ENCODE measurements at regions not wholly inside any gene's neighbourhood (a gene's known extent, or its start where the extent isn't known, plus 50 kb on each side); places are given as distances from the start of the nearest gene placed in this dataset.

DNA sequence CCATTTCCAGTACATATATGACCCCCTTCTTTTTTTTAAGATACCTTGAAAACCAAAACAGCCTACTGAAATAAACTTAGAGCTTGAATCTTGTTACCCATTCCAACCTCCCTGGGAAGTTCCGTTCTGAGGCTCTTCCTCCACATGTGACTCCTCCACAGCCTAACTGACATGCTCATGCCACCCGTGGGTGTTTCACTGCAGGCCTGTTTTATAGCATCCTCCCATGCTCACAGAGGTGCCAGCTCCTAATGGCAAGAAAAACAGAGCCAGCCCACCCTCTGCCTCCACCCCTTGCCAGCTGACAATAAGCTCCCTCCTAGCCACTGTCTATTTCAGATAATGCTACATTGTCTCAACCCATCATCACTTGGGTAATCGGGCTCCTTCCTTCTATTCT, 97.6 kb upstream of the E2F8 start:
- no peak for DNase-seq (ENCODE audit: low read depth)

DNA sequence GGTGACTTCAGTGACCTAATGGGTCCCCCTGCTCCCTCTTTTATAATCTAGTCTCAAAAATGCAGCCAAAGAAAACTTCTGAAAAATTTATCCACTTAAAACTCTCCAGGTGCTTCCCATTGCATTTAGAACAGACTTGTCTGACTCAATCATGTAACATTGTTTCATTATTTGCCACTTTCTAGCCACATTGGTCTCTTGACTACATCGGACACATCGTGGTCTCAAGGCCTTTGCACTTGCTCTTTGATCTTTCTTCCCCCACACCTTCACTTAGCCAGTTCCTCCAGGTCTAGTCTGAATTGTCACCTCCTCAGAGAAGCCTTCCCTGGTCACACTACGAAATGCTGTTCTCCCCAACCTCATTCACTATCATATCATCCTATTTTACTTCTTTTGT, 97.0 kb upstream of the E2F8 start:
- no peak for DNase-seq (ENCODE audit: low read depth)

DNA sequence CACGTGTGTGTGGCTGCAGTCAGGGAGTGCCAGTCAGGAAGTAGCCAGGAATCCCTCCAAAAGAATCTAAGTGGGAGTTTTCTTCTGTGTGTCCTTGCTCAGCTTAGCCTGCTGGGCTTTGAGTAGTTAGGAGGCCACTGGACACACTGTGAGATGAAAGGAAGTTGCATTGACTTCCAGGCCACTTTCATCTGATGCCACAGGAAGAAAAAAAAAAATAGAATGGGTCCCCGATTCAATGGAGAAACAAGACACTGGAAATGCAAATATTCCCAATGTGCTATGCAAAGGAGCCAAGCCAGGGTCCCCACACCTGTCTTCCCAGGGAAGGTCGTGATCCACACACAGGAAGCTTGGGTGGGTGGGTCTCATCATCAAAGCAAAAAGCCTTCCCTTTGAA, 95.6 kb upstream of the E2F8 start:
- no peak for DNase-seq (ENCODE audit: low read depth)

DNA sequence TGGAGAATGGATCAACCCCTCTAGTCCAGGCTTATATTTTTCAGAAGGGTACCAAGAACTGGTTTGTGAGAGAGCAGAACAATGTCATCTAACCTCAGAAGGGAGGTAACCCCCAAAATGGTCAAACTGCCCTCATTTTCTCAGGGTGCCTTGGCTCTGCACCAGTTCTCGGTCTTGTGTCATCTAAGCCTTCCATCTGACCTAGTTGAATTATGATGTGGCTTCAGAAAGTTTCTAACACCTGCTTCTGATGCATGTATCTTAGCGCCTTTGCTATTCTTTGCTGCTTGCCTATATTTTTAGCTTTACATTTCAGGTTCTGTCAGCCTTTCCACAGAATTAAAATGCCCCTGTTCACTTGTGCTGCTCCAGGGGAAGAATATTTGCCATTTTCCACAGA, 91.7 kb upstream of the E2F8 start:
- no peak for DNase-seq (ENCODE audit: low read depth)

DNA sequence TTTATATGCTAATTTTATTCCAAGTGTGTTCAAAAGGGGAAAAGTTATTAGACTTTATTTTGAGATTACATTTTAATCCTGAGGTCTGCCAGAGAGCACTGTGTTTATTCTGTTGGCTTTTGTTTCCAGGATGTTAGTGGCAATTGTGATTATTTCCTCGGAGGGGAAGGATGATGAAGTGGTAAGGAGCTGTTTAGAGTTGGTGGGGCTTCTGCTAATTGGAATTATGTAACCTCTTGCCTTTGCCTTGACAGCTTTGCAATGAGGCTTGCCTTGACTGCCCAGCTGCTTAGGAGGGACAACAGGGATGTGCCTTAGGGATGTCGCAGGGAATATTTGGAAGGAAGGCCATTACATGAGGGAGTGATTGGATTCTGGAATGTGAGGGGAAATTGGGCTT, 89.7 kb upstream of the E2F8 start:
- DNase-seq (ENCODE audit: low read depth), result no peak

DNA sequence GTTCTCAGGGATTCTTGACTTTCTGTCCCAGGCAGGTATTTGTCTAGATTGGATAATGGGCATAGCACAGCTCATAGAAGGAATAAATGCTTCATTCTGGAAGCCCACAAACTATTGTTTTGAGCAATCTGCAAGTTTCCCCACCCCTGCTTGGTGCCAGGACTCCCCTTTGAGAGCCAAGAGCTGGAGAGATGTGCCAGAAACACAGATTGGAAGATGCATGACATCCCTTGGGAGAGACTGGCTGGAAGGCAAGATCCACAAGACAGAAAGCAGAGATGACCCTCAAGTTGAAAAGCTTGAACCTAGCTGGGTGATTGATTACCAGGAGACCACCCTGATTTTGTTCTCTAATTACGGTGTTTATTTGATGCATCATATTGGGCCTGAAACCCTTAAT, 89.2 kb upstream of the E2F8 start:
- DNase-seq (ENCODE audit: low read depth), result no peak

DNA sequence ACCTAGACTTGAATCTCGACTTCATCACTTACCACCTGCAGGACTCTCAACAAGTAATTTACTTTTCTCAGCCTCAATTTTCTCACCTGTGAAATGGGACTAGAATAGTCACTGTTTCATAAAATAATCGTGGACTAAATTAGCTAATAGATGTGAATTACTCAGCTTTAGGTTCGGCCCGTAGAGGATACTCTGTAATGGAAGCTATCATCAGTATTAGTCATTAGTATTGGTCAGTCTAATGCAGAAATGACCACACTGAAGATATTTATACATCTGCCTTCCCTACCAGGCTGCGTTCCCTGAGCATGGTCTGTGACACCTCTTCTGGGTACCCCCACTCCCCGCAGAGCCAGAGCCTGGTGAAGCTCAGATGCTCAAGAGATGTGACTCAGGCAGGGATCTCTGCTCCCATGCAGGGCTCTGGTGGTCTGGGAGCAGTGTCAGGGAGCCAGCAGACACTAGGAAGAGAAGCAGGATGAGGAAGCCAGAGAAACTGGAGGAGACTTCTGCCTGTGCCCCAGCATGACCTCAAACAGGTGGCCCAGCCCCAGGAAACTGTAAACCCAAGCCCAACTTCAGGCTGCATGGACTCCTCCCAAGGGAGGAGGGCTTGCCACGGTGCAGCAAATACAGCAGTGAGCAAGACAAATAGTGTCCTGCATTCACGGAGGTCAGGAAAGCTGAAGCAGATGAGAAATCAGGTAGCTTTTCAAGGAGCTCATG, 88.0 kb upstream of the E2F8 start:
- DNase-seq (ENCODE audit: low read depth), result peak; percentile 38

DNA sequence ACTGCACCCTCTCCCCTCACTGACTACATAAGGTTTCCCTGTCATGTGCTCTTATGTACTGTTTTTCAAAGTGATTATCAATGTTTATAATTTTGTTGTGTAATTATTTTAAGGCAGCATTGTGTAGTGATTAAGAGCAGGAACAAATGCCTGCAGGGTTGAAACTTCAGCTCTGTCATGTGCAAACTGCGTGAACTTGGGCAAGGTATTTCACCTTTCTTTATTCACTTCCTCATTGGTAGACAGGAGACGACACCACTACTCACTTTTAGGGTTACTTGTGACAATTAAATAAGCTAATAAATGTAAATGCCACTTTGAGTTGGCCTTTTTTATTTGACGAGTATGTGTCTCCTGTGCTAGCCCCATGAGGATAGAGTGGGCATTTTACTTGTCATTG, 86.5 kb upstream of the E2F8 start:
- DNase-seq (ENCODE audit: low read depth), result no peak

DNA sequence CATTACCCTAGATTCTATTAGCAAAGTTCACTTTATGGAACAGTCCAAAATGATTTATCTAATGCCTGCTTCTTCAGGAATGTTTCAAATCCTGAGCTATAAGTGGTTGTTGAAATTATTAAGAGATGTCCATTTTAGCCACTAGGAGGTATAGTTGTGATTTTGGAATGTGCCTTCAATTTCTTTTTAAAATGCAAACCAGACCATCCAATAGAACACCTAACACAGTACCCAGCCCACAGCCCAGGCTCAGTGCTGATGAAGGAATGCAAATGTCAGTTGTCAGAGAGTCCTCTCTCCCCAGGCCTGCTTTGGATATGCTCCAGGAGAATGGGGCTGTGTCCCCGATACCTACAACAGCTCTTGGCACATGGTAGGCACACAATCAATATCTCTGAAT, 85.8 kb upstream of the E2F8 start:
- DNase-seq (ENCODE audit: low read depth), result peak; percentile 37

DNA sequence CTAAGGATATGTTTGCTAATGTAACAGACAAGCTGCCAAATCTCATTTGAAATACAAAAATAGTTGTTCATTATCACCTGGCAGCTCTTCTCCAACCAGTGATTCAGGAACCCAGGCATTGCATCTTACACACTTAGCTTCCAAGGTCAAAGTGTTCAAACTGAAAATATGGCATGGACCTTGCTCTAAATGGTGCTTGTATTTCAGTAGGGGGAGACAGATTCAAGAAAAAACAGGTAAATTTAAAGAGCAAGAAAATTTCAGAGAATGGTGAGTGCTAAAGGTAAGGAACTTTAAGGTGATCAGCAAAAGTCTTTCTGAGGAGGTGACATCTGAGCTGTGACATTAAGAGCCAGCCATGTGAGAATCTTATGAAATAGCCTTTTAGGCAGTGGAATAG, 82.8 kb upstream of the E2F8 start:
- no peak for DNase-seq (ENCODE audit: low read depth)

DNA sequence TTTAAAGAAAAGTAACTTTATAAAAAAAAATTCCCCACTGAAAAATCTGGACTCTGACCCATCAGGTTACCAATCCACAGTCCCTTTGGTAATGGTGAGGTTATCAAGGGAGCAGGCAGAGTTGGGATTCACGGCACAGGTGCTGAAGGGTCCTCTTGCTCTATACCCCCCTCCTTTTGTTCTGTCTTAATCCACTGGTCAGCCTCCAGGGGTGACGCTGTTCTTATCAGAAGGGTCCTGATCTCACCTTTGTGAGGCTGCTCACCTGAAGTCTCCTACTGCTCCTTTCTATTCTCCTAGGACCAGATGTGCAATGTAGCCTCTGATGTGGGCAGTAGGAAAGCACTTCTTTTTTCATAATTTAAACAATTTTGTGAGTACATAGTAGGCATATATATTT, 80.6 kb upstream of the E2F8 start:
- DNase-seq (ENCODE audit: low read depth), result no peak

DNA sequence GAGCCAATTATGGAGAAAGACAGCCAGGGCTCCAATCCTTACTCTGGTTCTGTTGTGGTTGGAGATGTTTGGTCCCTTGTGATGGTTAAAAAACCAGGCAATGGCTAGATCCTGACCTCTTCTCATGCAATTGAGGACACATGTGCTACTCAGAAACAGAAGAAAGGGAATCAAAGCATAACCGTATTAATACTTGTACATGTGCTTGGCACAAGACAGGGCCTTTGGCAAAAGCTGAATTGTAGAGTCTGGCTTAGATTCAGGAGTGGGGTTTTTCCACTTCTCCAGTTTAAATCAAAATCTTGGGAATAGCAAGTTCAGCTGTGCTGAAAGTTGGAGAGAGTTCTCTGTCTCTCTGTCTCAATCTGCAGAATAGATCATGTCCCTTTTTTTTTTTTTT, 80.1 kb upstream of the E2F8 start:
- no peak for DNase-seq (ENCODE audit: low read depth)

DNA sequence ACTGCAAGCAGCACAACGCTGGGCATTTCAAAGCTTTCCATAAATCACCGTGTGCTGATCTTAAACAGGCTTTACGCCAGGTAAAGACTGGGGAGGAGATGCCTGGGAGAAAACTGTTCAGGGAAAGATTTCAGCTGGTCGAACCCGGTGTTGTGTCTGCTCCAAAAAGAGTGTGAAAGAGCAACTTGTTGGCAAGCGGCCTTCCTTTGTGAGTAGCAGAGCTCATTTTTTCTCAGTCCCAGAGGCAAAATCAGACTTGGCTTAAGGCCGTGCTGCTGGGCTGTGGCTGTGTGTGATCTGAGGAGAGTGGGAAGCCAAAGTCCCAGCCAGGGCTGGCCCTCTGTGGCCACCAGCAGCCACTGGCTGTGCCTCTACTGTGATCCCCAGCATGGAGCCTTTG, 75.7 kb upstream of the E2F8 start:
- no peak for DNase-seq (ENCODE audit: low read depth)

DNA sequence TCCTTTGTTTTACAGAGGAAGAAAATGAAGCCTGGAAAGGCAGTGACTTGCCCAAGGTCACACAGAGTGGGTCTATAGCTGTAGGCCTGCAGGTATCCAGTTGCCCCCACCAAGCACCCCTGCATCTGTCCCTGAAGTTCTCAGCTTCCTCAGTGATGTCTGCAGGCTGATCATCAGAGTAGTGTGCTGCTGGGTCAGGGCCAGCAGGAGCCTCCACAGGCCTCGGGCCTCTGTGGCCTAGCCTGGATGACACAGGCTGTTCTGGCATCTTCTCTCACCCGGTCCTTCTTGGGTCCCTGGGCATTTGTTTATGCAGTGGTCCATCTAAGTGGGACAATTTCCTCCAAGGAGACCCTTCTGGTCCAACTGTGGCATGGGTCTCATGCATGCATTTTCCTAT, 74.8 kb upstream of the E2F8 start:
- no peak for DNase-seq (ENCODE audit: low read depth)

DNA sequence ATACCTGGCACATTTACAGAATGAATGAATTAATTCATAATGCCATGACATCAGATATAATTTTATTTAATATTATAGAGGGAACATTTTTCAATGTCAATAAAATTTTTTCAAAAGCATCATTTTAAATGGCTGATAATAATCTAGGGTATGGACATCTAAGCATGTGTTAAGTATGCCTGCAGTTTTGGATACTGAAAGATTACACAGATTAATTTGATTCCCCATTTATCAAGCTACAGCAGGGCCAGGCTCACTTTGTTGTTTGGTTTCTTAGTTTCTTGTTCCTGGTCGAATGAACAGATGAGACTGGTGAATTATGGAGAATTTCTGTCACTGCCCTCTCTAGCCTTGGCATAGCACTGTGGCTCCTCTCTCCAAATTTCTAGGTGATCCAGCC, 72.4 kb upstream of the E2F8 start:
- DNase-seq (ENCODE audit: low read depth), result no peak

DNA sequence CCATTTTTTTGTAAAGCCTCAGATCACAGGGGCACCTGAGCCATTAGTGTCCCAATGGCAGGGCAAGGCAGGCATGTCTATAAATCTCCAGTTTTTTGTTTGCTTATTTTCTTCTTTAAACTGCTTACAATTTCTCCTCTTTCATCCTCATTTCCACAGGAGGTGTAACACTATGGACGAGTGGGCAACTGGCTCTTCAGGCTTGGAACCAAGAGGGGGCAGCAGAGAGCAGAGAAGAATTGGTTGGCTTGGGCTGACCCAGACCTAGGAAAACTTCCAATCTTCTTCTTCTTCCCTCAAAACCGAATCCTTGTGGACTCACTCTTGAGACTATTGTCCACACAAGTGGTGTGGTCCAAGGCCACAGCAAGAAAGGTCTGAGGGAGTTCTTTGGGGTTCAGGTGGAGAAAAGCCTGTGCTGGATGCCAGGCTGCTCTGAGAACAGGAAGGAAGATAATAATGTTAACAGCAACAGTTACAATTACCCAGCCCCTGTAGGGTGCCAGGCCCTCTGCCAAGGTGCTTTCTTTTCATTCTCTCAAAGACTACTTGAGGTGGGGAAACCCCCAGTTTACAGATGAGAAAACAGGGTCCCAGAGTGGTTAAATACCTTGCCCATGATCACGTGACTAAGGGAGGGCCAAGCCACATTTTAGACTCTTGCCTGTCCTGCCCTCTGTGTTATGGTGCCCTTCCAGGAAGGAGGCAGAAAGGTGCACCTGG, 70.7 kb upstream of the E2F8 start:
- peak; percentile 50 for DNase-seq (ENCODE audit: low read depth)

DNA sequence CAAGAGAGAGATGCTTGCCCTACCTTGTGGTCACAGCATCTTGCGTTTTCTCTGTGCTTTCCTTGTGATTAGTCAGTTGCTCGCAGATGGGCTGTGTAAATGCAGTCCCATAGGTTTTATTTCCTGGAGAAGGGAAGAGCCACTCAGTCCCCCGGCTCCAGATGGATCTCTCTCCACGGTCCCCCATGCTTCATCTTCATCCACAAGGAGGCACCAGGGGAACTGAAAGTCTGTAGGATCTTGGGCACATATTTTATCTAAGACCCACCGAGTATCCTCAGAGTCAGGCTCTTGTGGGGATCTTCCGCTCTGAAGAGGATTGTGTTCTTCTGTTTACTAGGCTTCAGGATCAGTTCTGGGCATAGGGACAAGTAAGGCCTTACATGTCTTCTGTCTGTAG, 66.8 kb upstream of the E2F8 start:
- DNase-seq (ENCODE audit: low read depth), result no peak

DNA sequence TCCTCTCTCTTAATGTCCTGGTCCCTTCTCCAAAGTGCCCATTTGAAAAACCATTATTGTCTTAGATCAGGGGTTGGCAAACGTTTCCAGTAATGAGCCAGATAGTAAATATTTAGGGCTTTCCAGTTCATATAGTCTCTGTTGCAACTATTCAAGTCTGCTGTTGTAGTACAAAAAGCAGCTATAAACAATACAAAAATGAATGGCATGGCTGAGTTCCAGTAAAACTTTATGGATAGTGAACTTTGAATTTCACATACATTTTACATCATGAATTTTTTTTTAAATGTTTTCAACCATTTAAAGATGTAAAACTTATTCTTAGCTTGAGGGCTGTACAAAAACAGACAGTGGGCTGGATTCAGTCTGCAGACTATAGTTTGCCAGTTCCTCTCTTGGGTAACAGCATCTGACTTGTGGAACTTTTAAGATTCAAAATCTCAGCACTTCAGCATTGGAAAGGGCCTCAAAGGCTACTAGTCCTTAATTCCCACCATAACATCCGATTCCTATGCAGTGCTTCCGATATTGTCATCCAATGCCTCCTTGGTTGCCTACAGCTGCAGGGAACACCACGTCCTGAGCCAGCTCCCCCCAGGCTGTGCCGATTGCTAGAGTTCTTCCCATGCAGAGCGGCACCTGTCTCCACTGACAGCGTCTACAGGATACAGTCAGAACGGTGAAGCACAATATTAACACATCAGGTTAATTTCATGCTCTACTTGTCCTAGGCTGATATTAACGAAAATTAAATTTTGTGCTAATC, 65.6 kb upstream of the E2F8 start:
- no peak for DNase-seq (ENCODE audit: low read depth)

DNA sequence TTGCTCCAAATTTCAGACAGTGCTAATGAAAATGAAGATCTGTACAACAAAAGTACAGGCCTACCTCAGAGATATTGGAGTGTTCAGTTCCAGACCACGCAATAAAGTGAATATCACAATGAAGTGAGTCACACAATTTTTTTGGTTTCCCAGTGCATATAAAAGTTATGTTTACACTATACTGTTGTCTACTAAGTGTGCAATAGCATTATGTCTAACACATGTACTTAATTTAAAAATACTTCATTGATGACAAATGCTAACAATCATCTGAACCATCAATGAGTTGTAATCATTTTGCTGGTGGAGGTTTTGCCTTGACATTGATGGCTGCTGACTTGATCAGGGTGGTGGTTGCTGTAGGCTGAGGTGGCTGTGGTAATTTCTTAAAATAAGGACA, 60.6 kb upstream of the E2F8 start:
- DNase-seq (ENCODE audit: low read depth), result no peak

DNA sequence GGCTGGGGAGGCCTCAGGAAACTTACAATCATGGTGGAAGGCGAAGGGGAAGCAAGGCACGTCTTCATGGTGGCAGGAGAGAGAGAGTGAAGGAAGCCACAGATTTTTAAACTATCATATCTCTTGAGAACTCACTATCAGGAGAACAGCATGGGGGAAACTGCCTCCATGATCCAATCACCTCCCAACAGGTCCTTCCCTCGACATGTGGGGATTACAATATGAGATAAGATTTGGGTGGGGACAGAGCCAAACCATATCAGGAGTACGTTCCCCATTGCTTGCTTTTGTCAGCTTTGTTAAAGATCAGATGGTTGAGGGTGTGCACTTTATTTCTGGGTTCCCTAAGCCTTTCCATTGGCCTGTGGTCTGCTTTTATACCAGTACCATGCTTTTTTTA, 53.7 kb upstream of the E2F8 start:
- DNase-seq (ENCODE audit: low read depth), result no peak

DNA sequence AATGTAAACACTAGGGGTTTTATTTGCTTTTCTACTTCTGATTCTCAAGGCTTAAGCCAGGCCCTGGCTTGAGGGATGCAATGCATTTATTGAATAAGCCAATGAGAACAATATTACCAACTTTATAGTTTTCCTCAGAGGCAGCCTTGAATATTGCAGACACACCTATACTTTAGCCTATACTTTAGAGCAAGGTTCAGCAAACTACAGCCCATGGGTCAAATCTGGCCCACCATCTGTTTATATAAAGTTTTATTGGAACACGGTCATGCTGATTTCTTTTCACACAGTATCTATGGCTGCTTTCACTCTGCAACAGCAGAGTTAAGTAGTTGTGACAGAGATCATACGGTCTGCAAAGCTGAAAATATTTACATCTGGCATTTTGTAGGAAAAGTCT, 50.3 kb upstream of the E2F8 start:
- no peak for DNase-seq (ENCODE audit: low read depth)
